ENCODE measurements at regions not wholly inside any gene's neighbourhood (a gene's known extent, or its start where the extent isn't known, plus 50 kb on each side); places are given as distances from the start of the nearest gene placed in this dataset.

- Mint-ChIP-seq H3K9me3 (ENCODE audit: unreplicated experiment) (no peaks in the 10 kb centered on the region), H3K36me3 (ENCODE audit: low read depth, unreplicated experiment) (no peaks in the 10 kb centered on the region), H3K27me3 (ENCODE audit: unreplicated experiment) (peaks cover 2% of the 10 kb centered on the region), H3K4me3 (ENCODE audit: unreplicated experiment) (no peak overlapping the region), H3K27ac (ENCODE audit: unreplicated experiment) (no peak overlapping the region), H3K4me1 (ENCODE audit: unreplicated experiment) (peaks cover 11% of the 10 kb centered on the region)
- TF ChIP-seq CTCF (IDR thresholded peaks at IDR 0.05; ENCODE audit: unreplicated experiment): no peak
- DNase-seq (ENCODE audit: low spot score): no peak
Measured at GRCh38 chr20:53842301-53843099, 227.9 kb downstream of the BCAS1 start.

- Mint-ChIP-seq H3K9me3 (ENCODE audit: unreplicated experiment) (no peaks in the 10 kb centered on the region), H3K27me3 (ENCODE audit: unreplicated experiment) (peaks cover 3% of the 10 kb centered on the region), H3K4me1 (ENCODE audit: unreplicated experiment) (peaks cover 4% of the 10 kb centered on the region), H3K27ac (ENCODE audit: unreplicated experiment) (no peak overlapping the region), H3K4me3 (ENCODE audit: unreplicated experiment) (no peak overlapping the region), H3K36me3 (ENCODE audit: low read depth, unreplicated experiment) (no peaks in the 10 kb centered on the region)
- TF ChIP-seq CTCF (IDR thresholded peaks at IDR 0.05; ENCODE audit: unreplicated experiment): no peak
- no peak for DNase-seq (ENCODE audit: low spot score)
Measured at GRCh38 chr20:53841741-53842140, 228.7 kb downstream of the BCAS1 start.

- TF ChIP-seq CTCF (IDR thresholded peaks at IDR 0.05; ENCODE audit: unreplicated experiment): no peak
- Mint-ChIP-seq H3K27me3 (ENCODE audit: unreplicated experiment) (peaks cover 3% of the 10 kb centered on the region), H3K4me3 (ENCODE audit: unreplicated experiment) (no peak overlapping the region), H3K27ac (ENCODE audit: unreplicated experiment) (no peak overlapping the region), H3K4me1 (ENCODE audit: unreplicated experiment) (peaks cover 3% of the 10 kb centered on the region), H3K36me3 (ENCODE audit: low read depth, unreplicated experiment) (no peaks in the 10 kb centered on the region), H3K9me3 (ENCODE audit: unreplicated experiment) (no peaks in the 10 kb centered on the region)
- no peak for DNase-seq (ENCODE audit: low spot score)
Measured at GRCh38 chr20:53840532-53840931, 229.9 kb downstream of the BCAS1 start.

GRCh38 chr20:53839423-53840176 is 230.8 kb downstream of the BCAS1 start:
- DNase-seq (ENCODE audit: low spot score): peak; percentile 8
- no peak overlapping the region for H3K4me3 Mint-ChIP-seq (ENCODE audit: unreplicated experiment)

More at GRCh38 chr20:53839423-53840176, 230.8 kb downstream of the BCAS1 start:
- H3K9me3 Mint-ChIP-seq (ENCODE audit: unreplicated experiment): no peaks in the 10 kb centered on the region
- H3K4me1 Mint-ChIP-seq (ENCODE audit: unreplicated experiment): peaks cover 3% of the 10 kb centered on the region
- H3K27me3 Mint-ChIP-seq (ENCODE audit: unreplicated experiment): peaks cover 3% of the 10 kb centered on the region
- no peak overlapping the region for H3K27ac Mint-ChIP-seq (ENCODE audit: unreplicated experiment)
- no peaks in the 10 kb centered on the region for H3K36me3 Mint-ChIP-seq (ENCODE audit: low read depth, unreplicated experiment)
- TF ChIP-seq CTCF (IDR thresholded peaks at IDR 0.05; ENCODE audit: unreplicated experiment): no peak
